ENCODE measurements at regions not wholly inside any gene's neighbourhood (a gene's known extent, or its start where the extent isn't known, plus 50 kb on each side); places are given as distances from the start of the nearest gene placed in this dataset.

DNA sequence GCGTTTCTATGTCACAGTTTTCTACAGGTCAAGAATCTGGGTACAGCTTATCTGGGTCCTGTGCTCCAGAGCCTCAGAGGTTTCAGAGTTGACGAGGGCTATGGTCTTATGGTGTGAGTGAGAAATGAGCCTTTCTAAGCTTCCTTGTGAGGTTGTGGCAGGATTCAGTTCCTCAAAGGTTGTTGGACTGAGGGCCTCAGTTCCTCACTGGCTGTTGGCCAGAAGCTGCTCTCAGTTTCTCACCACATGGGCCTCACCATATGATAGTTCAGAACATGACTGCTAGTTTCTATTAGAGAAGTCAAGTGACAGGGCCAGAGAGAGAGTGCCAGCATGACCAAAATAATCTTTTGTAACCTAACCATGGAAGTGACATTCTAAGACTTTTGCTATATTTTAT is 96.1 kb downstream of the NUS1 start (continued):
- TF ChIP-seq CUX1 (IDR thresholded peaks at IDR 0.05; ENCODE audit: insufficient replicate concordance, low read depth, low read length) (no peak), E2F4 (IDR thresholded peaks at IDR 0.05; ENCODE audit: low read depth, low read length) (no peak), PAX5 (IDR thresholded peaks at IDR 0.05; ENCODE audit: borderline replicate concordance, low read depth, low read length) (peak; percentile 82; the same call in 1 of the 2 replicates), EED (IDR thresholded peaks at IDR 0.05; ENCODE audit: low read depth) (peak; percentile 69), IKZF2 (IDR thresholded peaks at IDR 0.05) (peak; percentile 83 to 84), TCF3 (IDR thresholded peaks at IDR 0.05; ENCODE audit: borderline replicate concordance, insufficient read depth, low read depth, low read length) (peak; percentile 73; the same call in 1 of the 2 replicates), PKNOX1 (IDR thresholded peaks at IDR 0.05) (peak; percentile 66)
